CD4-positive, alpha-beta T cell (primary cell): ENCODE measurements at regions not wholly inside any gene's neighbourhood (a gene's known extent, or its start where the extent isn't known, plus 50 kb on each side); places are given as distances from the start of the nearest gene placed in this dataset.

Source experiments
- ATAC-seq: fragments of 200-7000 bp; cut with Tn5 transposase; one replicate; pipeline ENCODE4 v1.10.0; 2022; ENCODE audit warnings: mild to moderate bottlenecking; ENCODE audit not compliant: poor library complexity
- CTCF ChIA-PET: fragments of 350-600 bp; sonication (Branson Sonifier 250); formaldehyde crosslinking; loops from one replicate; lab custom pipeline; 2021; ENCODE audit warnings: antibody characterized with exemption, inconsistent platforms; lab: Charles Lee
- POLR2A ChIA-PET: fragments of 350-600 bp; sonication (Branson Sonifier 250); formaldehyde crosslinking; loops from one replicate; lab custom pipeline; 2021; ENCODE audit warnings: antibody characterized with exemption, inconsistent platforms; lab: Charles Lee
- DNase-seq, 14 experiments: peaks; one replicate each; pipeline ENCODE4 v3.0.0-alpha.2; 2013 to 2020; ENCODE audit warnings: mixed read lengths in 2 of 14
- H3K27ac ChIP-seq, 2 donors: one replicate each; pipeline versions ENCODE4 v1.5.1 to v1.7.0; 2013; ENCODE audit warnings: low read length in 2 of 2, low read depth in 1 of 2, mild to moderate bottlenecking in 1 of 2
- H3K27me3 ChIP-seq, 2 experiments: 1 replicate in 1 of 2; 2 replicates in 1 of 2; pipeline versions ENCODE4 v1.6.1 to v1.7.0; 2013; ENCODE audit warnings: low read length in 2 of 2, control low read depth in 1 of 2, mild to moderate bottlenecking in 1 of 2, moderate library complexity in 1 of 2; ENCODE audit not compliant: insufficient read depth in 2 of 2, control insufficient read depth in 1 of 2
- H3K36me3 ChIP-seq: one replicate; pipeline ENCODE4 v1.6.1; 2013; ENCODE audit warnings: low read length, control low read depth; ENCODE audit not compliant: insufficient read depth
- H3K4me1 ChIP-seq: one replicate; pipeline ENCODE4 v1.6.1; 2013; ENCODE audit warnings: low read length, control low read depth; ENCODE audit not compliant: insufficient read depth
- H3K4me3 ChIP-seq: one replicate; pipeline ENCODE4 v1.5.1; 2013; ENCODE audit warnings: mild to moderate bottlenecking, low read length, moderate library complexity
- H3K9me3 ChIP-seq, 2 experiments: 1 replicate in 1 of 2; 2 replicates in 1 of 2; pipeline versions ENCODE4 v1.6.1 to v1.7.0; 2013; ENCODE audit warnings: low read length in 2 of 2, mild to moderate bottlenecking in 2 of 2, control low read depth in 1 of 2, moderate library complexity in 1 of 2; ENCODE audit not compliant: control insufficient read depth in 1 of 2, insufficient read depth in 1 of 2
- H3K27ac Mint-ChIP-seq: one replicate; pipeline ENCODE4 v1.8.0; 2020; ENCODE audit warnings: mixed read lengths
- H3K27me3 Mint-ChIP-seq: one replicate; pipeline ENCODE4 v1.8.0; 2021; ENCODE audit warnings: mixed read lengths
- H3K36me3 Mint-ChIP-seq: one replicate; pipeline ENCODE4 v1.8.0; 2021; ENCODE audit warnings: low read depth, mixed read lengths
- H3K4me1 Mint-ChIP-seq: one replicate; pipeline ENCODE4 v1.8.0; 2021; ENCODE audit warnings: low read depth, mixed read lengths
- H3K4me3 Mint-ChIP-seq: one replicate; pipeline ENCODE4 v1.8.0; 2020; ENCODE audit warnings: mild to moderate bottlenecking, mixed read lengths
- H3K9me3 Mint-ChIP-seq: one replicate; pipeline ENCODE4 v1.8.0; 2020; ENCODE audit warnings: mixed read lengths
- CTCF ChIP-seq: fragments of 200-600 bp; IDR thresholded peaks from one replicate; pipeline ENCODE4 v1.8.0; 2022; ENCODE audit warnings: antibody characterized with exemption, mild to moderate bottlenecking
- intact Hi-C, 2 experiments: fragments of 100-400 bp; cut with DNase I in 1 of 2; cut with micrococcal nuclease in 1 of 2; formaldehyde crosslinking; loops; one replicate each; pipeline versions ENCODE4 v1.15.1 to v1.9.0; 2023 to 2025; cut with DNase I, micrococcal nuclease

- H3K4me1 ChIP-seq, result no peaks in the 10 kb centered on the region
- H3K4me3 ChIP-seq, result no peak overlapping the region
- no peak for TF ChIP-seq CTCF
- intact Hi-C loops, result no loop called here
- H3K9me3 ChIP-seq, result no peaks in the 10 kb centered on the region
- ATAC-seq (no peak), DNase-seq (no peak)
- CTCF ChIA-PET, result no interaction called here
- POLR2A ChIA-PET, result no interaction called here
- no peaks in the 10 kb centered on the region for H3K27me3 Mint-ChIP-seq
- H3K27me3 ChIP-seq, result no peaks in the 10 kb centered on the region
- H3K36me3 ChIP-seq, result no peaks in the 10 kb centered on the region
- H3K4me1 Mint-ChIP-seq, result no peaks in the 10 kb centered on the region
- H3K27ac ChIP-seq, result no peak overlapping the region
- H3K27ac Mint-ChIP-seq, result no peak overlapping the region
- H3K9me3 Mint-ChIP-seq, result peaks cover 2% of the 10 kb centered on the region
- H3K4me3 Mint-ChIP-seq, result no peak overlapping the region
- H3K36me3 Mint-ChIP-seq, result no peaks in the 10 kb centered on the region
Measured at GRCh38 chr4:141457653-141458052, 178.7 kb upstream of the IL15 start.

GRCh38 chr4:141458501-141458900 is 177.9 kb upstream of the IL15 start:
- H3K36me3 ChIP-seq, result no peaks in the 10 kb centered on the region
- H3K27me3 ChIP-seq, result no peaks in the 10 kb centered on the region
- ATAC-seq (no peak), DNase-seq (no peak)
- TF ChIP-seq CTCF, result no peak
- intact Hi-C loops, result no loop called here
- CTCF ChIA-PET, result no interaction called here
- POLR2A ChIA-PET, result no interaction called here
- no peak overlapping the region for H3K4me3 ChIP-seq
- Mint-ChIP-seq H3K27me3 (no peaks in the 10 kb centered on the region), H3K36me3 (no peaks in the 10 kb centered on the region), H3K4me1 (no peaks in the 10 kb centered on the region), H3K27ac (no peak overlapping the region), H3K9me3 (peaks cover 2% of the 10 kb centered on the region), H3K4me3 (no peak overlapping the region)
- H3K9me3 ChIP-seq, result no peaks in the 10 kb centered on the region
- H3K27ac ChIP-seq, result no peak overlapping the region
- H3K4me1 ChIP-seq, result no peaks in the 10 kb centered on the region

GRCh38 chr4:141459020-141459419 is 177.4 kb upstream of the IL15 start:
- H3K4me1 Mint-ChIP-seq, result no peaks in the 10 kb centered on the region
- no peaks in the 10 kb centered on the region for H3K9me3 Mint-ChIP-seq
- no peak overlapping the region for H3K27ac Mint-ChIP-seq
- no peaks in the 10 kb centered on the region for H3K27me3 ChIP-seq
- no peak for TF ChIP-seq CTCF
- no peaks in the 10 kb centered on the region for H3K36me3 ChIP-seq
- H3K36me3 Mint-ChIP-seq, result no peaks in the 10 kb centered on the region
- no peak overlapping the region for H3K27ac ChIP-seq
- peaks cover 2% of the 10 kb centered on the region for H3K27me3 Mint-ChIP-seq
- CTCF ChIA-PET, result no interaction called here
- POLR2A ChIA-PET, result no interaction called here
- H3K4me3 Mint-ChIP-seq, result no peak overlapping the region
- no peaks in the 10 kb centered on the region for H3K9me3 ChIP-seq
- intact Hi-C loops, result no loop called here
- ATAC-seq, result no peak
- H3K4me3 ChIP-seq, result no peak overlapping the region
- no peaks in the 10 kb centered on the region for H3K4me1 ChIP-seq
- no peak for DNase-seq
